ENCODE measurements at regions not wholly inside any gene's neighbourhood (a gene's known extent, or its start where the extent isn't known, plus 50 kb on each side); places are given as distances from the start of the nearest gene placed in this dataset.

DNA sequence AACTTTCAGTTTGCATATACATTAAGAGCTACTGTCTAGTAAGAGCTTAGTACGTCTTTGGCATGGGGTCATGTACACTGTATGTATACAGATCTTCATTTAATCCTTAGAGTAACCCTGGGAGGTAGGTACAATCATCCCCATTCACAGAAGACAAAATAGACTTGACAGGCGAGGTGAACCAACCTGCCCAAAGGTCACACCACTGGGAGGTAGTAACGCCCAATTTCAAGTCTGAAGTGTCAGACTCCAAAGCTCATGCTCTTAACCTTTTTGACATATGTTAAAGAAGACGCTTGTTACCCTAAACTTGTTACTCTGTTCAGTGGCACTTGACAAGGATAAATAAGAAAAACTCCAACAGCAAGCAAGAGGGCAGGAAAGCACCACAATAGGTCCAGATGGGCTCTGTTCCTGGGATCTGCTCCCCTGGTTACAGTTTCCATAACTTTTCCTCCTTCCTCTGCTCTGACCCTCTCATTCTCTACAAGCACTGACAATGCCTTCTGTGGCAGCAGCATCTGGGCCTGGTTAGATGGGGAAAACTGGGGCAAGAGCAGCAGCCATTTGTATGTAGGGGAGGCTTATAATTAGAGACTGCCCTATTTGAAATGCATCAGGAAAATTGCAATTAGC, 64.7 kb upstream of the SERTAD2 start:
- DNase-seq (ENCODE audit: low spot score), result peak; percentile 20
- Histone ChIP-seq H3K4me2 (ENCODE audit: low read depth, low read length) (peak overlapping the region; percentile 20; the same call in 1 of the 2 replicates), H3K4me1 (ENCODE audit: insufficient read depth, low read length) (peaks cover 42% of the 10 kb centered on the region), H4K20me1 (ENCODE audit: insufficient read depth, low read length) (no peaks in the 10 kb centered on the region), H3K9me3 (ENCODE audit: low read length) (no peaks in the 10 kb centered on the region), H3K27ac (ENCODE audit: extremely low read length, insufficient read depth, low read length) (no peak overlapping the region), H3K9ac (ENCODE audit: insufficient read depth, low read depth, low read length) (no peak overlapping the region), H3K4me3 (replicated peaks in 1 of 3; ENCODE audit: insufficient read depth in 1 of 3, low read depth in 2 of 3, low read length in 3 of 3) (no peak overlapping the region), H3K27me3 (ENCODE audit: control insufficient read depth in 1 of 2, insufficient read depth in 2 of 2, low read length in 2 of 2) (no peaks in the 10 kb centered on the region), H3K79me2 (ENCODE audit: insufficient read depth, low read length) (no peaks in the 10 kb centered on the region), H3K36me3 (replicated peaks in 1 of 2; ENCODE audit: control insufficient read depth in 1 of 2, insufficient read depth in 2 of 2, low read length in 2 of 2) (no peaks in the 10 kb centered on the region), H2AFZ (ENCODE audit: low read length) (no peak overlapping the region)
- intact Hi-C loops (cut with micrococcal nuclease; ENCODE audit: unreplicated experiment), result no loop called here
- ChIA-PET POLR2A (interaction anchor here (0.5 to 1.2 kb wide), 2 partner anchors 11 to 31 kb away, joined by 4 to 5 read pairs; no protein-coding TSS in a partner anchor), CTCF (ENCODE audit: low intra/inter-chr PET ratio, low total read pairs) (no interaction called here)
- ATAC-seq, result peak; percentile 69
- BruUV-seq (replicated peaks), result no TSS peak
- 16% methylated on average over 4 of the region's 4 CpGs for WGBS (ENCODE audit: low lambda C conversion rate)
- peak; percentile 56 for FAIRE-seq
- in situ Hi-C loops (cut with HindIII; ENCODE audit: extremely low pct_ligation_motif_present, low pct_unique_long_range_greater_than_20kb), result no loop called here
- TF ChIP-seq ZNF644 (CRISPR knock-in tag; IDR thresholded peaks at IDR 0.05; ENCODE audit: low read depth) (0 out of 2 replicates have a peak, but pooled peaks have one; percentile 10), HNRNPL (IDR thresholded peaks at IDR 0.05; ENCODE audit: low read depth, low read length) (no peak), STAG1 (CRISPR knock-in tag; IDR thresholded peaks at IDR 0.05) (peak; percentile 14; the same call in 1 of the 2 replicates), BCL6 (CRISPR knock-in tag; IDR thresholded peaks at IDR 0.05) (0 out of 2 replicates have a peak, but pooled peaks have one; percentile 24), YY1 (IDR thresholded peaks at IDR 0.05; ENCODE audit: insufficient read depth, insufficient replicate concordance, low read depth, low read length) (no peak), ELF3 (CRISPR knock-in tag; IDR thresholded peaks at IDR 0.05) (0 out of 2 replicates have a peak, but pooled peaks have one; percentile 7), SOX13 (IDR thresholded peaks at IDR 0.05) (no peak), SOX13 (CRISPR knock-in tag; conservative IDR thresholded peaks at IDR 0.05 in 1 of 2, IDR thresholded peaks at IDR 0.05 in 1 of 2) (0 out of 4 replicates have a peak, but pooled peaks of 1 of the 2 experiments have one; percentile 34), HNF4A (CRISPR knock-in tag; IDR thresholded peaks at IDR 0.05) (peak; percentile 73), ZMYM4 (CRISPR knock-in tag; IDR thresholded peaks at IDR 0.05) (0 out of 2 replicates have a peak, but pooled peaks have one; percentile 41), NR2F6 (IDR thresholded peaks at IDR 0.05) (peak; percentile 66), NR2F6 (CRISPR knock-in tag; IDR thresholded peaks at IDR 0.05) (peak; percentile 71; the same call in 1 of the 2 replicates), GATAD2A (CRISPR knock-in tag; IDR thresholded peaks at IDR 0.05) (peak; percentile 49), HNF4G (IDR thresholded peaks at IDR 0.05; ENCODE audit: borderline replicate concordance, low read depth, low read length) (peak; percentile 88), HNF4G (CRISPR knock-in tag; IDR thresholded peaks at IDR 0.05; ENCODE audit: borderline replicate concordance, low read depth) (no peak), BRCA1 (CRISPR knock-in tag; IDR thresholded peaks at IDR 0.05) (no peak), EP300 (IDR thresholded peaks at IDR 0.05; ENCODE audit: low read depth in 2 of 2, low read length in 2 of 2) (peak in 1 of 2 experiments; percentile 66; a peak in 1 of 4 replicates), EP300 (CRISPR knock-in tag; IDR thresholded peaks at IDR 0.05; ENCODE audit: borderline replicate concordance) (no peak), SAP130 (CRISPR knock-in tag; IDR thresholded peaks at IDR 0.05; ENCODE audit: low read depth) (0 out of 2 replicates have a peak, but pooled peaks have one; percentile 30)
- TF ChIP-seq, protein P1, sequence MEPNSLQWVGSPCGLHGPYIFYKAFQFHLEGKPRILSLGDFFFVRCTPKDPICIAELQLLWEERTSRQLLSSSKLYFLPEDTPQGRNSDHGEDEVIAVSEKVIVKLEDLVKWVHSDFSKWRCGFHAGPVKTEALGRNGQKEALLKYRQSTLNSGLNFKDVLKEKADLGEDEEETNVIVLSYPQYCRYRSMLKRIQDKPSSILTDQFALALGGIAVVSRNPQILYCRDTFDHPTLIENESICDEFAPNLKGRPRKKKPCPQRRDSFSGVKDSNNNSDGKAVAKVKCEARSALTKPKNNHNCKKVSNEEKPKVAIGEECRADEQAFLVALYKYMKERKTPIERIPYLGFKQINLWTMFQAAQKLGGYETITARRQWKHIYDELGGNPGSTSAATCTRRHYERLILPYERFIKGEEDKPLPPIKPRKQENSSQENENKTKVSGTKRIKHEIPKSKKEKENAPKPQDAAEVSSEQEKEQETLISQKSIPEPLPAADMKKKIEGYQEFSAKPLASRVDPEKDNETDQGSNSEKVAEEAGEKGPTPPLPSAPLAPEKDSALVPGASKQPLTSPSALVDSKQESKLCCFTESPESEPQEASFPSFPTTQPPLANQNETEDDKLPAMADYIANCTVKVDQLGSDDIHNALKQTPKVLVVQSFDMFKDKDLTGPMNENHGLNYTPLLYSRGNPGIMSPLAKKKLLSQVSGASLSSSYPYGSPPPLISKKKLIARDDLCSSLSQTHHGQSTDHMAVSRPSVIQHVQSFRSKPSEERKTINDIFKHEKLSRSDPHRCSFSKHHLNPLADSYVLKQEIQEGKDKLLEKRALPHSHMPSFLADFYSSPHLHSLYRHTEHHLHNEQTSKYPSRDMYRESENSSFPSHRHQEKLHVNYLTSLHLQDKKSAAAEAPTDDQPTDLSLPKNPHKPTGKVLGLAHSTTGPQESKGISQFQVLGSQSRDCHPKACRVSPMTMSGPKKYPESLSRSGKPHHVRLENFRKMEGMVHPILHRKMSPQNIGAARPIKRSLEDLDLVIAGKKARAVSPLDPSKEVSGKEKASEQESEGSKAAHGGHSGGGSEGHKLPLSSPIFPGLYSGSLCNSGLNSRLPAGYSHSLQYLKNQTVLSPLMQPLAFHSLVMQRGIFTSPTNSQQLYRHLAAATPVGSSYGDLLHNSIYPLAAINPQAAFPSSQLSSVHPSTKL (CRISPR knock-in tag; IDR thresholded peaks at IDR 0.05), result peak; percentile 40; the same call in 1 of the 2 replicates
- TF ChIP-seq, protein P2, sequence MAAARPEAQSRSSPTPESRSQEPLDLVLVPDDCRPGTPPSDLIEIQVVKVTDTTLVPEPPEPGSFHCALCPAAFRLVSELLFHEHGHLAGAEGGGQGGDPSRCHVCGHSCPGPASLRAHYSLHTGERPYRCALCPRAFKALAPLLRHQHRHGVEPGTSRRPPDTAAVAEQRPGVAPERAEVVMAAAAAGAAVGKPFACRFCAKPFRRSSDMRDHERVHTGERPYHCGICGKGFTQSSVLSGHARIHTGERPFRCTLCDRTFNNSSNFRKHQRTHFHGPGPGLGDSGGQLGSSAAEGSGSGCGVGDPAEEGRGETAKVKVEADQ (CRISPR knock-in tag; IDR thresholded peaks at IDR 0.05; ENCODE audit: borderline replicate concordance), result peak; percentile 92

Data from HepG2 (cell line).